GM19467 (cell line): ENCODE measurements at regions not wholly inside any gene's neighbourhood (a gene's known extent, or its start where the extent isn't known, plus 50 kb on each side); places are given as distances from the start of the nearest gene placed in this dataset.

Experiments used
- ATAC-seq: cut with Tn5 transposase; IDR thresholded peaks from one replicate; pipeline ENCODE4 v1.9.1; 2021; ENCODE audit warnings: mild to moderate bottlenecking, moderate library complexity; ENCODE audit not compliant: unreplicated experiment

DNA sequence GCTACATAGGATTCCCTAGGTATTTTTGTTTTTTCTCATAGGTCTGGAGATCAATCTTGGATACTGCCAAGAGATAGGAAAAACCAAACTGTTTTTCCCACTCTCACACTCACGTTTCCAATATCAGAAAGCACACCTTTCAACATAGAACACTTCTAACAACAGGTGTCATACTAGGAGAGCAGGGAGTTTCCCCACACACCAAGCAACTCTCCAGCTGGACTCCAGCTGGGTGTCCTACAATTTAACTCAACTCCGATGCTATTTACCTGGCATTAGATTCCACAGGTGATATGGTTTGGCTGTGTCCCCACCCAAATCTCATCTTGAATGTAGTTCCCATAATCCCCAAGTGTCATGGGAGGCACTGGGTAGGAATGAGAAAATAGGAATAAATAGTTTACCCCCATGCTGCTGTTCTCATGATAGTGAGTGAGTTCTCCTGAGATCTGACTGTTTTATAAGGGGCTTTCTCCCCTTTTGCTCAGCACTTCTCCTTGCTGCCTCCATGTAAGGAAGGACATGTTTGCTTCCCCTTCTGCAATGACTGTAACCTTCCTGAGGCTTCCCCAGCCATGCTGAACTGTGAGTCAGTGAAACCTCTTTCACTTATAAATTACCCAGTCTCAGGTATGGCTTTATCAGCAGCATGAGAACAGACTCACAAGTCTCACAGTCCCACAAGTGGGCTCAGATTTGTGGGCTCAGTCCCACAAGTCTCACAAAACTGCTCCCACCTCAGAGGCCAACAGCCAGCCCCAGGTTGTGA, 354.5 kb upstream of the THBS1 start:
- ATAC-seq: no peak

DNA sequence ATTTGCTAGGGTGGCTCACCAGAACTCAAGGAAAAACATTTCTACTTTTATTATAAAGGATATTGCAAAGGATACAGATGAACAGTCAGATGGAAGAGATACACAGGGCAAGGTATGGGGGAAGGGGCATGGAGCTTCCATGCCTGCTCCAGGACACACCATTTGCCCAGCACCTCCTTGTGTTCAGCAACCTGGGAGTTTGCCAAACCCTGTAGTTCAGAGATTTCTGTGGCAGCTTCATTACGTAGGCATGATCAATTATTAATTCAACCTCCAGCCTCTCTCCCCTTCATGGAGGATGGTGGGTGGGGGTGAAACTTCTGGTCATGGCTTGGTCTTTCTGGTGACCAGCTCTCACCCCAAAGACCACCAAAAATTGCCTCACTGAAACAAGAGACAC, 353.9 kb upstream of the THBS1 start:
- no peak for ATAC-seq

DNA sequence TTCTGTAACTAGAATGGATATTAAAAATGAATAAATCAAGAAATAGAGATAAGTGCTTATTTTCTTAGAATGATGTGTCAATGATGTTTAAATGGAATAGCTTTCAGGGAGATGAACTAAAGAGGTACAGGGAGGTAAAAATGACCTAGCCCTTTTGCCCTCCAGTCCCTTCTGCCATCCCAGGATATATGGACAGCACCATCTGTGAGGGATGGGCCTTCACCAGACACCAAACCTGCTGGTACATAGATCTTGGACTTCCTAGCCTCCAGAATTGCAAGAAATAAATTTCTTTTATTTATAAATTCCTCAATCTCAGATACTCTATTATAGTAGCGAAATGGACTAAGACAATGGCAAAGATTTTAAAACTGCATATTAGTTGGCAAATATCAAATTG, 352.0 kb upstream of the THBS1 start:
- no peak for ATAC-seq

DNA sequence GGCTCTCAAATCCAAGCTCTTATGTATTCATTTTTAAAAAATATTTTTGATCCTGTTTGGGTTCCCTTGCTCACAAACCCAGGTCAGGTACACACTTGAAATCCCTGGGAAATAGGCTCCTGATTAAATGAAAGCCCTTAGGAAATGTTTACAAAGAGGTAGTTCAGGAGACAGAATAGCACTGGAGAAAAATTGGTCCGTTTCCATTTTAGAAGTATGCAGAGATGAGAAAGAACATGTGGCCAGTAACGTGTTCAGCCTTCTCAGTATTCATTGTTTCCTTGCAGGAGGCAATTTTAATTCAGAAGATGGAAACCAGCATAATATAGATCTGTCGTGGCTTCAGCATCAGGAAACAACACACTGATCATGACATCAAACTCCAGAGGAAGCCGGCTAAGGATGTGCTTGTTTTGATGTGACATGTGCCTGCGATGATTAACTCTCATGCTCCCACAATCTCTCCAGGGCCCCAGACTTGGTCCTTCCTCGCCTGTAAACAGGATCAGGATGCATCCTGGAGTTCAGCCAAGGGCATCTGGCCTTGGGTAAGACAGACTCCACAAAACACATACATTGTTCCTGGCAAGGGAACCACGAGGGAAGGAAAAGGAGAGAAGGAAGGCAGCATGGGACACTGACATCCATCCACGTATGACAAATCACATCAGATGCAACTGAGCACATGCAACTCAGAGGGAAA, 350.5 kb upstream of the THBS1 start:
- ATAC-seq: no peak

DNA sequence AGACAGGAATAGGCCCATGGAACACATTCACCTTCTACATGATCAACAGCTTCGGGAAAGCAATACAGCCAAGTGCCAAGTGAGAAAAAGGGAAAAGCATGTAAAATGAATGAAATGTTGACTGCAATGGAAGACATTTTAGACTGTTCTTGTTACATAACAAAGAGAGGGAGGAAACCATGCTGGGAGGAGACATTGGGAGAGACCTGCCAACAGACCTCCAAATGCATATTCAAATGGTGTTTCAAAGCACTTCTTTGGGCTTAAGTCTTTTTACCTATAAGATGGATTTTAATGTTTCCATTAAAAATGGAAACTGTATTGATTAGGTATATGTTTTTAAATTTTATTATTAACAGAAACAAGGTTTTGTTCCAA, 350.0 kb upstream of the THBS1 start:
- no peak for ATAC-seq

DNA sequence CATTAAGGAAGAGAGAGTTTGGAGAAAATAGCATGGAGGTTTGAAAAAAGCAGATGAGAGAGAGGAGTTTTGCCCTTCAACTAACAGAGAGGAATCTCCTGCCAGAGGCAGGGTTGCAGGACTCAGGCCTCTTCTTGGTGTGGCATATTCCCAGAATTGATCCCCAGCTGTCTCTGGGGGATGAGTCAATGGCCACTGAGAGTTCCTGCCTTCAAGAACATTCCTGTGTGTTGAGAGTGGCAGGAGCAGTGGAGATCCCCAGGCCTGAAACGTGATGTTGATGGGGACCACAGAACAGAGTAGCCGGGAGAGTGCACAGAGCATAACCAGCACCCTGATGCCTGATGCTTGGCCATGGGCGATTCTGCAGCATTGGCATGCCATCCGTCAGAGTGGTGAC, 348.4 kb upstream of the THBS1 start:
- ATAC-seq: no peak

DNA sequence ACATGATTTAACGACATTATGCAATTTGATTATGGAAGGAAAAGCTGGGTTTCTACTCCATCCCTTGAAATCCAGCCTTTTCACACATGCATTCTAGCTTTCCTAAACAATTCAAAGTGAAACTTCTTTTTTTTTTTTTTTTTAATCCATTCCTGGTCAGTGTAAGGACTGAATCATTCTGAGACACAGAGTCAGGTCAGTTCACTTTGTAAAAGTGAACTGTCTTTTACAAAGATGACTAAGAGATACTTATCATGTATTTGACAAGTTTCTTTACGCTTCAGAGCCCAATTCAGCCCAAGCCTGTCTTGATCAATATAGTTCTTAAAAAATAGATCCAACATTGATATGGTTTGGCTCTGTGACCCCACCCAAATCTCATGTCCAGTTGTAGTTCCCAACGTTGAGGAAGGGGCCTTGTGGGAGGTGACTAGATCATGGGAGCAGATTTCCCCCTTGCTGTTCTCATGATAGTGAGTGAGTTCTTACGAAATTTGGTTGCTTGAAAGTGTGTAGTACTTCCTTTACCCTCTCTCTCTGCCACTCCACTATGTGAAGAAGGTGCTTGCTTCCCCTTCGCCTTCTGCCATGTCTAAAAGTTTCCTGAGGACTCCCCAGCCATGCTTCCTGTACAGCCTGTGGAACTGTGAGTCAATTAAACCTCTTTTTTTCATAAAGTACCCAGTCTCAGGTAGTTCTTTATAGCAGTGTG, 345.6 kb upstream of the THBS1 start:
- ATAC-seq: no peak

DNA sequence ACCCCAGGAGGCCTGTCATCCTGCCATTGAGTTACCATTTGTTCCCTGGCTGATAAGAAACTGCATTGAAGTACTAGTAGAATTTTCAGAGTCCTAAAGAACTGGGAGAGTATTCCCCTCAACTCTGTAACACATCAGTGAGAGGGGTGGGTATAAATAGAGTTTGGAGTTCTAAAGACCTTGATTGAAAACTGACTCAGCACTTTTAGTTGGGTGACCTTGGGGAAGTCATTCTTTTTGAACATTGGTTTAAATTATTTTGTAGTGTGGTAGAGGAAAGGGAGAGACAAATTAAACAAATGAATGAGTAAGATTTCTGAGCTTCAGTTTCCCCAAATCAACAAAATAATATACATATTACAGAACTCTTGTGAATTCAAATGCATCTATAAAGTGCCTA, 344.5 kb upstream of the THBS1 start:
- no peak for ATAC-seq

DNA sequence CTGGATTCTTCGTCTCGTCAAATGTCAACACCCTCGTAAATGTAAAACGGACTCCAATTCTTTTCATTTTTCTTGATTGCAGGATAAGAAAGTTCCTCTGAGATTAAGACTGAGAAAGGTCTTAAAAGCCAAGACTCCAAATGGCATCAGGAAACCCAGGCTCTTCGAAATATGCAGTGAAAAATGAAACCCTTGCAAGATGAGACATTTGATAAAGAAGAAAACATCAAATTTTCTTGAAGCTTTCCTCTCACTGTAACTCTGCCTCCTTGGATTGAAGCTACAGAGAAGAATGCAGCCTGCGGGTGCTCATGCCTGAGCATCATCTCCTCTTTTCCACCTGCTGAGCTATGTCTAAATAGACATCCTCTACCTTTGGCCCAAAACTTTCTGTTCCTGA, 342.4 kb upstream of the THBS1 start:
- no peak for ATAC-seq

DNA sequence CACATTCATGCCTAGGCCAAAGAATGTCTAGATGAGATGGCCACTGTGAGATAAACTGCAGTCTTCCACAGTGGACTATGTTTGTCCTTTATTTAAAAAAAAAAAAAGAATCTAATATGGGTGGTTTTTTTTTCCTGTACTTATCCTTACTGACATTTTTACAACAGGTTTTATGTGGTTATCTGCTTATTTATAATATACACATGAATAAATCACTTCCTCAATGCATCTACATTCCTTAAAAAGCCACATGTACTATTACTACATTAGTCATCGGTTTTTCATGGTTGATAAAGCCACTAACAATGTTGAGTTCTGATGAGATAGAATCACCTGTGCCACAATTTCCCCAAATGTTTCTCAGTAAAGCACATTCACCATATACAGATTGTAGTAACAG, 341.3 kb upstream of the THBS1 start:
- ATAC-seq: no peak

DNA sequence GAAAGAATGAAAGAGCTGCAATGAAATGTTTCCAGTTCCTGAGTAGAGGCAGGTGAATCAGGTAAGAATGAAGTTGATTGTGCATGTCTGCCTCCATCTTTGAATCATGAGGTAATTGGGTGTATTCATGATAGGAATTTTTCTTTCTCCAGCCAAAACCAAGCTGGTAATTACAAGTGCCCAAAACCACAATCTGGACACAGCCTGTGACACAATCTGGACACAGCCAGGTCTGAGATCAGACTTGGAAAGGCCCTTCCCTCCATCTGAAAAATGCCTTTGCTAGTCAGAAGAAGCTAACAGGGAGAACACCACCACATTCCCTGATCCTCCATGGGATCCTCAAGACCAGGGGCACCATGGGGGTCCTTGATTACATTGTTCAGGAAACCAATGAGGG, 338.5 kb upstream of the THBS1 start:
- ATAC-seq: no peak

DNA sequence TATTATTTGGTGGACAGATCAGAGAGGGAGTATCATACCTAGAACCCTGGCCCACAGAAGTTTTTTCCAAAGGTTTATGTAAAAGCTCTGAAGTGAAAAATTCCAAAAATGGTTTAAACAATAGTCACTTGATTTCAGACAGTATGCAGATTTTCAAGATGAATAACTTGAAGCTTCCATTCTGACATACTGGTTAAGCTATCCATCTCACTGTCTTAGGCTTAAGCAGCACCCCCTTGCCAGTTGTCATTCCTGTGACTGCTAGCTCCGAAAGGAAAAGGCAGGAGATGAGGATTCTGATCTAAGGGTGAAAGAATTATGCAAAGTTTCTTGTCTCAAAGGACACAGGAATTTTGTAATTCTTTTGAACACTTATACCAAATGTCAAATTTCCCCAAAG, 337.5 kb upstream of the THBS1 start:
- no peak for ATAC-seq

DNA sequence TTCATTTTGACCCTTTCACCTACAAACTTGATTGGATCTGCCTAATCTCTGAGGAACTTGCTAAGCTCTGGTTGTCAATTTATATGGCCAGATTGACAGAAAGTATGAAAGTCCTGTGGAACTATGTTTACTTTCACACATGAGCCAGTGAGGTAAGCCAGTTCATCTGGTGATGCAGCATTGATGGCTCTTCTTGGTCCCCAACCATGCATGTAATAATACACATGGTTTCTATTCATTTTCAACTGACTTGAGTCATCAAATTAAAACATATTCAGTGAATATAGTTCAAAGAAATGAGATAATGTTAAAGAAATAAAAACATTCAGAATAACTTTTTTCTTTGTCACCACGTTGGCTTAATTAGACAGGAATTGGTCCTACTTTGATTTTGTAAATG, 336.1 kb upstream of the THBS1 start:
- no peak for ATAC-seq

DNA sequence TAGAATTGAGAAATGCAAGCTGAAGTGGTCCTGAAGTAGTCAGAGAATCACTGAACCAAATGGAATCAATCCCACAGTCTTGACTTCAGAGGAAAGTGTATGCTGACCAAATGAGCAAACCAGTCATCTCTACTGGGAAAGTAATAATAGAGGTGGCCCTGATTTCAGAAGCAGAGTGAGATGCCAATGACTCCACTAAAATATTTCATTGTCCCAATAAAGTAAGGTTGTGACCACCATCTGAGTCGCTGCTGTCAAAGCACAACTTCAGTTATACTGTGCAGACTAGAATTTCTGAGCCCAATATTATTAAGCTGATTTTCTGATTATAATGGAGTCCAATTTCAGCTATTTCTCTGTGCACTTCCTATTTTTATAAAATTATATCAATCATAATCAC, 334.4 kb upstream of the THBS1 start:
- ATAC-seq: no peak

DNA sequence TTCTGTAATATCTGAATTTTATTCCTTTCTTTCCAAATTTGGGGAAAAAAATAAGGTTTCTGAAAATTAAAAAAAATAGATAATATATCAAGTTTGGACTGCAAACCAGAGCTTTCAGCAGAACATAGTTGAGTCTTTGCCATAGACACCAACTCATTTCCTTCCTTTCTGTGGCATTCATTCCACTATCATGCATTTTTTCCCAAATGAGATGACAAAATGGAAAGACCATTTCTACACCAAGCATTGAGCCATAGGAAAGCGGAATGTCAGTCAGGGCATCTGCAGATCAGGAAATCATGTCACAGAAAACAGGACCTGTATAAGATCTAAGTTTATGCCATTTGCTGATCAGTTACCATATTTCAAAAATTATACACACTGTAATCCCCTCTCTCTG, 333.3 kb upstream of the THBS1 start:
- no peak for ATAC-seq

DNA sequence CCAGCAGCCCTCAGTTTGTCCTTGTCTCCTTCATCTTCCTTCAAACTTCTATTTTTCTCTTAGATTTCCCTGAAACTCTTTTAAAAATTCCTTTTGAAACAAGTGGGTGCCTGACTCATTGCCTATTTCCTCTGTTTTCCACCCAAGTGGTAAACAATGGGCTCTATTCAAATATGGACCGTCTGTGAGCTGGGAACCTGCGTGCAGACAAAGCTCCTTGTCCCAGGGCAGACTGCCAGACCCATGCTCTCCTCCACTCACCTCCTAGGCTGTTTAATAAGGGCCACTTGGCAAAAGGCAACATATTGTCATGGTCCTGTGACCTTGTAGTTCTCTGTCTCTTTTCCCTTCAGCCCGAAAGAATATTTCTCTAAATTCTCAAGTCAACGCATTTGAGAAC, 332.7 kb upstream of the THBS1 start:
- no peak for ATAC-seq

DNA sequence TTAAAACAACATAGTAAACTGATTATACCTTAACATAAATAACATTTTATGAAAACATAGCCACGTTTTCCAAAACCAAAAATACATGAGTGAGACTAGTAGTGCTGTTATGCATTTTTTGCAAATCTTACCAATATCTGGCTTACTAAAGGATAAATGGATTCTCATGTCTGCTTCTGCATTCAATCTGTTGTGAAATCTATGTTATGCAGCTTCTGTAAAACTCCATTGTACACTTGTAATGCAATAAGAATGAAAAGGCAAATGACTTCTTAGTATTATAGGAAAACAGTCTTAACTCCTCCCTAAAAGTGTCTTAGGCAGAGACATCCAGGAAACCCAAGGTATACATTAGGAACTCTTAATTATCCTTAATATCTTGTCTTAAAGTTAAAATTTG, 330.9 kb upstream of the THBS1 start:
- no peak for ATAC-seq

DNA sequence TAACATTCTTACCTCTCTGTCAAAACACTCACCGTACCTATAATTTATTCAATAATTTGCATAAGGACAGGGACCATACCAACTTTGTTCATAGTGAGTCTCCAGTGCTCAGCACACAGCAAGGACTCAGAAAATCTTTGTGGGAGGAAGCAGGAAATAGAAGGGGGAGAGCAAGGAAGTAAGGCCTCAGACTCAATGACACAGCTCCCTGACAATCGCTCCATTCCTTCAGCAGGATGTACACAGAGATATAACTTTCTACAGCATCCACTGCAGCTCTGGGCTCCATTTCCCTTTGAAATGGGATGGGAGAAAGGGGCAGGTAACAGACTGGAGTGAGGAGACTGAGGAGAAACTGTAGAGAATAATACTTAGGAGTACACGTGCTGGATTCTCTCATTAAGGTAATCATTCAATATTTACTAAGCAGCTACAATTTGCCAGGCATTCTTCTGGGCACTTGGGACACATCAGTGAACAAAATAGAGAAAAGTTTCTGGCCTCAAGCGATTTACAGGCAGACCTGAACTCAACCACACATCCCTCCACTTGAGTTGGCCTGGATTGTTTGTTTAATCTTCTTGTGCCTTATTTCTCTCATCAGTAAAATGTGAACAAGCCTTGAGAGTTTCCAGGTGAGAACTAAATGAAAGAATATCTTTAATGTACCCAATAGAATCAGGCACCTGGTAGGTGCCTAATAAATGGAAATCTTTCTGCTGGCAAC, 330.3 kb upstream of the THBS1 start:
- ATAC-seq: no peak

DNA sequence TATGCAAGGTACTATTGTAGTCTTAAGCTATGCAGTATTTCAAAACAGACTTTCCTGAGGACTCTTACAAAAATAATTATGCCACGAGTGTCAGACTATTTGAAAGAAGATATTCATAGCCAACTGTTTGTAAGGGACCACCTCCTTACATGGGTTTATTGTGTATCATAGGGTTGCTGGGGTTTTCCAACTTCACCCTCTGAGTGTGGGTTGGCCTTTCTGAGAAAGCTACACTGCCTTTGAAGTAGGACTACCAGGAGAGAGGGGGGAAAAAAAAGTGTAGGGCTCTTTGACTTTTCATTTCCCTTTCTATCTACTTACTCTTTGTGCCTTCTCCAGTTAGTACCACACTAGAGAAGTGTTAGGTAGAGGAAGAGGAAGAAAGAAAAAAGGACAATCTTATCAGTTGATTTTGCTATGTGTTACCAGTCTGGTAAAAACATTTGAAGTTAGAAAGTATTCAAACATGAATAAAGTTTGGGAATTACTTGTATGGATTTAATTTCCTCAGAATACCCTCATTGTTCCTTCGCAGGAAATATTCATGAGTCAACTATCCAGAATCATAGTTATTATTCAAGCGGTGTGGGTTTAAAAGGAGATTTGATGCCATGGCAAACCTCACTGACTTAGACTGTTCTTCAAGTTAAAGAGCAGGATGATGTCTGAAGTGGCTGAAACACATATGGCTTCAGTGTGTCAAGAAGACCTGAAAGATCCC, 329.3 kb upstream of the THBS1 start:
- ATAC-seq: no peak

DNA sequence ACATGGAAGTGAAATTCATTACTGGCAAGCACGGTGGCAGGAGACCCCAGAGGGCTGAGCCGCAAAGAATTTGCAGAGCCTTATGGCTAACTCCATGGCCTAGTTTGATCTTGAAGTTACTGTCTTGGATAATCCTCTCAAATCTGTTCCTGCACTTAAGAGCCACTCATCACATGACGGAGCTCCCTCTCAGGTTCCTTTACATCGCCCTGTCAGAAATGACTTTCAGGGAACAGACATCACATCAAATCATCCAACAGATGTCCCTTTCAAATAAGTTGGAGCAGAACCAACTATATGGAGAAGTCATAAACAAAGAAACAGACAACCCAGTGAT, 328.8 kb upstream of the THBS1 start:
- no peak for ATAC-seq

DNA sequence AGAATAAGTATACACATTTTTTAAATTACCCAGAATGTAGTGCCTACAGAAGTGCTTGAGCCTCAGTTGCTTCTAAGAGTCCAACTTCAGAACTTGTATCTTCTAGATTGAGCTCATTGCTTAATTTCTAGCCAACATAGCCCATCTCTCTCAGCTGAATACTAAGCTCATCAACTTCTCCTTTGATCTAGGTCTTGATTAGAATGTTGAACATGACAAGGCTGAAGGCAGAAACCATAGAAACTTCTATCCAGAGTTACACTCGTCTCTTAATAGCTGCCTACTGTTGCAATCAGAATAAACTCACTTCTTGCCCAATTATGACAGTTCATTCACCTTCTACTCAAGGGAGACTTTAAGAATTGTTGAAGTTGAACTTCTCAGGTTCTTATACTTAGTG, 327.3 kb upstream of the THBS1 start:
- no peak for ATAC-seq
